Gastrocnemius medialis (tissue), 4 donors: ENCODE measurements at regions not wholly inside any gene's neighbourhood (a gene's known extent, or its start where the extent isn't known, plus 50 kb on each side); places are given as distances from the start of the nearest gene placed in this dataset.

ENCODE experiments used
- ATAC-seq, 2 donors: fragments of 150-250 bp; one replicate each; pipeline ENCODE4 v1.9.1; 2016
- DNase-seq, 2 donors: peaks; one replicate each; pipeline ENCODE4 v3.0.0-alpha.2; 2019
- H3K27ac ChIP-seq, 4 donors: fragments of 200-600 bp; sonication (generic); 1 replicate in 1 of 4; 2 replicates in 3 of 4; pipeline ENCODE4 v1.5.1; 2016 to 2018; ENCODE audit warnings: mild to moderate bottlenecking in 2 of 4, moderate library complexity in 1 of 4
- H3K27me3 ChIP-seq, 3 donors: fragments of 200-600 bp; sonication (generic) in 2 of 3; 1 replicate in 1 of 3; 2 replicates in 2 of 3; pipeline versions ENCODE4 v1.5.1 to v1.6.0; 2016 to 2019; ENCODE audit warnings: mild to moderate bottlenecking in 1 of 3, moderate library complexity in 1 of 3
- H3K36me3 ChIP-seq, 2 donors: fragments of 200-600 bp; sonication (generic) in 1 of 2; one replicate each; pipeline ENCODE4 v1.5.1; 2017 to 2018
- H3K4me1 ChIP-seq, 2 donors: fragments of 200-600 bp; sonication (generic) in 1 of 2; one replicate each; pipeline ENCODE4 v1.5.1; 2016 to 2017; ENCODE audit warnings: mild to moderate bottlenecking in 2 of 2
- H3K4me3 ChIP-seq, 4 donors: fragments of 200-600 bp; sonication (generic) in 3 of 4; 1 replicate in 1 of 4; 2 replicates in 3 of 4; pipeline ENCODE4 v1.5.1; 2016 to 2019; ENCODE audit warnings: mild to moderate bottlenecking in 2 of 4
- H3K9me3 ChIP-seq, 3 donors: fragments of 200-600 bp; sonication (generic) in 2 of 3; 1 replicate in 1 of 3; 2 replicates in 2 of 3; pipeline ENCODE4 v1.5.1; 2016 to 2019
- CTCF ChIP-seq, 5 experiments: fragments of 450-650 bp in 3 of 5; fragments of 200-600 bp in 2 of 5; sonication (generic) in 2 of 5; IDR thresholded peaks in 4 of 5; conservative IDR thresholded peaks in 1 of 5; 1 replicate in 4 of 5; 2 replicates in 1 of 5; pipeline ENCODE4 v1.5.1; 2016 to 2019; ENCODE audit warnings: antibody characterized with exemption in 5 of 5, mild to moderate bottlenecking in 3 of 5, moderate library complexity in 3 of 5
- POLR2A ChIP-seq, 2 donors: fragments of 450-650 bp; IDR thresholded peaks; one replicate each; pipeline ENCODE4 v1.6.1; 2017; ENCODE audit warnings: antibody characterized with exemption in 2 of 2, mild to moderate bottlenecking in 2 of 2, moderate library complexity in 2 of 2
- in situ Hi-C, 4 donors: fragments of 200-750 bp; cut with MboI; loops; one replicate each; pipeline versions ENCODE4 v1.15.0 to v1.8.0; 2017; ENCODE audit warnings: low sequenced_read_pairs in 4 of 4
- intact Hi-C: fragments of 100-400 bp; cut with DNase I; formaldehyde crosslinking; loops from one replicate; pipeline ENCODE4 v1.15.1; 2023; ENCODE audit warnings: low total_unique reads

DNA sequence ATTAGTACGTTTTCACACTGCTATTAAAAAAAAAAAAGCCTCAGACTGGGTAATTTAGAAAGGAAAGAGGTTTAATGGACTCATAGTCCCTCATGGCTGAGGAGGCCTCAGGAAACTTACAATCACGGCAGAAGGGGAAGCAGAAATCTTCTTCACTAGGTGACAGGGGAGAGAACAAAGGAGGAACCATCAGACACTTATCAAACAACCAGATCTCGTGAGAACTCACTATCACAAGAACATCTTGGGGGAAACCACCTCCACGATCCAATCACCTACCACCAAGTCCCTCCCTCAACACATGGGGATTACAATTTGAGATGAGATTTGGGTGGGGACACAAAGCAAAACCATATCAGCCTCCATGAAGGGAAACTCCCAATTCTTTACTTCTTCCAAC, 85.2 kb upstream of the MAFB start:
- no peak for TF ChIP-seq CTCF (IDR thresholded peaks at IDR 0.05 in 4 of 5, conservative IDR thresholded peaks at IDR 0.05 in 1 of 5)
- TF ChIP-seq POLR2A (IDR thresholded peaks at IDR 0.05), result no peak
- DNase-seq (no peak), ATAC-seq (no peak)
- H3K9me3 ChIP-seq, result no peaks in the 10 kb centered on the region
- H3K4me3 ChIP-seq, result no peak overlapping the region
- no peaks in the 10 kb centered on the region for H3K4me1 ChIP-seq
- H3K27me3 ChIP-seq, result no peaks in the 10 kb centered on the region
- no peaks in the 10 kb centered on the region for H3K36me3 ChIP-seq
- in situ Hi-C loops (no loop called here), intact Hi-C loops (no loop called here)
- H3K27ac ChIP-seq, result no peak overlapping the region

DNA sequence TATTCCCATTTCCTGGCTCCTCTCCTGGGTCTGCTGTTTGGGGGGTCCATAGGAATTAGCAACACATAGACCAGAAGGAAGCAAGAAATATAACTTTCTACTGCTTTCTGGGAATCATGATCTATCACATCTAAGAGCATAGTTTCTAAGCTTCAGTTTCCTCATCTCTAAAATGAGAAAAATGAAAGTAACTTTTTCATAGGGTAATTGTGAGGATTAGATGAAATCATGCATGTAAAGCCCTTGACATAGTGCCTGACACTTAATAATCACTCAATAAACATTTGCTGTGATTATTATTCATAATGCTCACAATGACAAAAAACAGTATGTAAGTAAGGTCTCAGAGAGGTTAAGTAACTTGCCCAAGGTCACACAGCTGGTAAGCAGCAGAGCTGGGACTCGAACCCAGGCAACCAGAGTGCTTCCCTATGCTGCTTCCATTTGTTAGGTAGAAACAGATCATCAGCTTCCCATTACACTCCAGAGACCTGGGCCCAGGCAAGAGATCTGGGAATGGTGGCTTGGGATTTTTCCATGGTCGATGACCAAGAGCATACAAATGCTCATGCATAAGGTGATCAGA, 86.6 kb upstream of the MAFB start:
- DNase-seq (no peak), ATAC-seq (no peak)
- no peak for TF ChIP-seq CTCF (IDR thresholded peaks at IDR 0.05 in 4 of 5, conservative IDR thresholded peaks at IDR 0.05 in 1 of 5)
- no peak for TF ChIP-seq POLR2A (IDR thresholded peaks at IDR 0.05)
- H3K36me3 ChIP-seq, result no peaks in the 10 kb centered on the region
- H3K4me1 ChIP-seq, result no peaks in the 10 kb centered on the region
- in situ Hi-C loops (no loop called here), intact Hi-C loops (no loop called here)
- no peak overlapping the region for H3K4me3 ChIP-seq
- no peaks in the 10 kb centered on the region for H3K27me3 ChIP-seq
- no peak overlapping the region for H3K27ac ChIP-seq
- H3K9me3 ChIP-seq, result no peaks in the 10 kb centered on the region

GRCh38 chr20:40776466-40777457, 87.7 kb upstream of the MAFB start:
- Histone ChIP-seq H3K9me3 (no peaks in the 10 kb centered on the region), H3K27me3 (no peaks in the 10 kb centered on the region), H3K4me3 (no peak overlapping the region), H3K4me1 (no peaks in the 10 kb centered on the region), H3K36me3 (no peaks in the 10 kb centered on the region), H3K27ac (no peak overlapping the region)
- DNase-seq (no peak), ATAC-seq (no peak)
- intact Hi-C loops (no loop called here), in situ Hi-C loops (no loop called here)
- TF ChIP-seq CTCF (IDR thresholded peaks at IDR 0.05 in 4 of 5, conservative IDR thresholded peaks at IDR 0.05 in 1 of 5), result no peak

DNA sequence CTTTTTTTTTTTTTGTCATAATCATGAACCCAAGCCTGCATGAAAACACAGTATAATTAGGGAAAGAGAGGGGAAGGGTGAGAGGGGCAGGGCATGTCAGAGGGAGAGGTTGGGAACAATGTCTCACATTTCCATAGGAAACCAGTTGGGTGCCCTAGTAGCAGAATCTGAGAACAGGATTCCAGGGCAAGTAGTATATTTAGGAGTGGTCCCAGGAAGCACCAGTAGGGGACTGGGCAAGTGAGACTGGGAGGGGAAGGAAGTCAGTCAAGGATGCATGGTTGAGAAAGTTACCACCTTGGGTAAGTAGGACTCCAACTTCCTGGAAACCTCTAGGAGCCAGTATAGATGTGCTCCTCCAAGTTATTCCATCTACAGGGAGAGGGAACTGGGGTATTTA, 88.6 kb upstream of the MAFB start:
- no peaks in the 10 kb centered on the region for H3K9me3 ChIP-seq
- intact Hi-C loops (no loop called here), in situ Hi-C loops (no loop called here)
- no peak overlapping the region for H3K4me3 ChIP-seq
- no peak for TF ChIP-seq CTCF (IDR thresholded peaks at IDR 0.05 in 4 of 5, conservative IDR thresholded peaks at IDR 0.05 in 1 of 5)
- no peak for TF ChIP-seq POLR2A (IDR thresholded peaks at IDR 0.05)
- DNase-seq (no peak), ATAC-seq (no peak)
- H3K27me3 ChIP-seq, result no peaks in the 10 kb centered on the region
- no peak overlapping the region for H3K27ac ChIP-seq
- no peaks in the 10 kb centered on the region for H3K4me1 ChIP-seq
- H3K36me3 ChIP-seq, result no peaks in the 10 kb centered on the region
